Endothelial cell (in vitro differentiated cells): ENCODE measurements at regions not wholly inside any gene's neighbourhood (a gene's known extent, or its start where the extent isn't known, plus 50 kb on each side); places are given as distances from the start of the nearest gene placed in this dataset.

ENCODE experiments used
- DNase-seq: peaks from one replicate; pipeline ENCODE4 v3.0.0; 2021; ENCODE audit warnings: low spot score
- H3K27ac Mint-ChIP-seq: one replicate; pipeline ENCODE4 v1.8.0; 2021; ENCODE audit warnings: mixed read lengths, inconsistent platforms; ENCODE audit not compliant: unreplicated experiment
- H3K27me3 Mint-ChIP-seq: one replicate; pipeline ENCODE4 v1.8.0; 2021; ENCODE audit warnings: mild to moderate bottlenecking, moderate library complexity, mixed read lengths, inconsistent platforms; ENCODE audit not compliant: unreplicated experiment
- H3K36me3 Mint-ChIP-seq: one replicate; pipeline ENCODE4 v1.8.0; 2021; ENCODE audit warnings: mild to moderate bottlenecking, low read depth, mixed read lengths, inconsistent platforms; ENCODE audit not compliant: unreplicated experiment
- H3K4me1 Mint-ChIP-seq: one replicate; pipeline ENCODE4 v1.8.0; 2021; ENCODE audit warnings: mild to moderate bottlenecking, mixed read lengths, inconsistent platforms; ENCODE audit not compliant: unreplicated experiment
- H3K4me3 Mint-ChIP-seq: one replicate; pipeline ENCODE4 v1.8.0; 2021; ENCODE audit warnings: mild to moderate bottlenecking, mixed read lengths, inconsistent platforms; ENCODE audit not compliant: unreplicated experiment
- H3K9me3 Mint-ChIP-seq: one replicate; pipeline ENCODE4 v1.8.0; 2021; ENCODE audit warnings: mixed read lengths, inconsistent platforms; ENCODE audit not compliant: unreplicated experiment
- CTCF ChIP-seq: fragments of 200-600 bp; sonication (generic); IDR thresholded peaks from one replicate; pipeline ENCODE4 v1.5.0; 2021; ENCODE audit warnings: antibody characterized with exemption; ENCODE audit not compliant: unreplicated experiment

GRCh38 chr12:127542391-127542790 is 724.6 kb upstream of the TMEM132C start:
- peaks cover 22% of the 10 kb centered on the region for H3K9me3 Mint-ChIP-seq
- no peak for DNase-seq
- no peaks in the 10 kb centered on the region for H3K4me1 Mint-ChIP-seq
- no peaks in the 10 kb centered on the region for H3K27me3 Mint-ChIP-seq
- no peak for TF ChIP-seq CTCF
- H3K36me3 Mint-ChIP-seq = no peaks in the 10 kb centered on the region
- H3K27ac Mint-ChIP-seq = no peak overlapping the region
- H3K4me3 Mint-ChIP-seq = no peak overlapping the region

DNA sequence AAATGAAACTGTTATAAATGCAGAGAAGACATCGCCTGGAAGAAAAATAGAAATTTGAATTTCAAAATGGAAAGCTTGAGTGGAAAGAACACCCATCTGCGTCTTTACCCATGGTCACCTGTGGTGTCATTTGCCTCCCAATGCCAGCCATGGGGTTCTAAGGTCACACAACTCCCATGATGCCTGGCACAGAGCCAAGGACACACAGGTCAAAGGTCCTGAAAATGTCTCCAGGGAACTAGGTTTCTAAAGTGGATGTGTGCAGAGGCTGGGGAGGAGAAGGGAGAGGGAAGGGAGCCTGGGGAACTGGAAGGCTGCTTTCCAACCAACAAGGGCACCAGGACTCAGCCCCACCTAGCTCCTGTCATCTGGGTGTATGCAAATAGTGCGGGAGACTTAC is 724.0 kb upstream of the TMEM132C start:
- Mint-ChIP-seq H3K9me3 (peaks cover 26% of the 10 kb centered on the region), H3K27ac (no peak overlapping the region), H3K4me3 (no peak overlapping the region), H3K4me1 (no peaks in the 10 kb centered on the region), H3K36me3 (no peaks in the 10 kb centered on the region), H3K27me3 (no peaks in the 10 kb centered on the region)
- TF ChIP-seq CTCF = no peak
- DNase-seq = no peak

DNA sequence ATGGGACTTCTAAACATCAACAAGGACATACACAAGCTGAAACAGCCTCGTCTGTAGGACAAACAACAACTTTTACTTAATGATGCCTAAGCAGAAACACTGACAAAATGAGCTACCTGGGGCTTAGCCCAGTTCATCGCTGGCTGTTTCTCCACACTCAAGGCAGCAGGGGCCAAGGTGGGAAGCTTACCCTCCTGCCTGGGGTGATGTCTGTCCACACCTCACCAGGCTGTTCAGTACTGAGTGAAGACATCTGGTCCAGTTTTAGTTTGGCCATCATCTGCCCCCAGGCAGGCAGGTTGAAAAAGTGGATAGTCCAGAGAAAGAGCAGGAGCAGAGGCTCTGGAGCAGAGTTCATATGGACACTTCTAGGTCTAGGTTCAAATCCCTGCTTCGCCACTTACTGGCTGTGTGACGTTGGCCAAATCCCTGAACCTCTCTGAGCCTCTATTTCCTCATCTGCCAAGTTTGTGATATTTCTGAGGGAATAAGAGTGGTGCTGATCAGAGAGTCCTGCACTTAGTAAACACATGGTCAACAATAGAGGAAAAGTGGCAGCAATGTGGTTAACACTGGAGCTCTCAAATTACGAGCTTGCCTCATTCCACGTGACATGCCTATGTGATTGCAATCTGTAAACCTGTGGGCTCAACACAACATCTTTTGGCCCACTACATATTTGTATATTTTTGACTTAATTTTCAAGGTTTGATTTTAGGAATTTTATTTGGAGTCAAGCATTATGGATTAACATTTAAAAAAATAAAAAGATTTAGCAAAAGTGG is 720.1 kb upstream of the TMEM132C start:
- Mint-ChIP-seq H3K4me3 (no peak overlapping the region), H3K27me3 (no peaks in the 10 kb centered on the region), H3K9me3 (peaks cover 20% of the 10 kb centered on the region)

GRCh38 chr12:127548123-127548553 is 718.8 kb upstream of the TMEM132C start:
- Mint-ChIP-seq H3K27me3 (no peaks in the 10 kb centered on the region), H3K36me3 (no peaks in the 10 kb centered on the region), H3K4me3 (no peak overlapping the region), H3K27ac (no peak overlapping the region), H3K9me3 (peaks cover 20% of the 10 kb centered on the region), H3K4me1 (no peaks in the 10 kb centered on the region)
- no peak for DNase-seq
- no peak for TF ChIP-seq CTCF

More for the DNA sequence above, 720.1 kb upstream of the TMEM132C start:
- no peaks in the 10 kb centered on the region for H3K4me1 Mint-ChIP-seq
- DNase-seq = no peak
- TF ChIP-seq CTCF = no peak
- no peaks in the 10 kb centered on the region for H3K36me3 Mint-ChIP-seq
- H3K27ac Mint-ChIP-seq = no peak overlapping the region

- Mint-ChIP-seq H3K27me3 (no peaks in the 10 kb centered on the region), H3K36me3 (no peaks in the 10 kb centered on the region), H3K4me3 (no peak overlapping the region), H3K27ac (no peak overlapping the region), H3K9me3 (peaks cover 27% of the 10 kb centered on the region), H3K4me1 (no peaks in the 10 kb centered on the region)
- no peak for DNase-seq
- TF ChIP-seq CTCF = no peak
These were observed 716.7 kb upstream of the TMEM132C start for GRCh38 chr12:127550271-127550670.
